Psoas muscle (tissue), 7 donors: ENCODE measurements at regions not wholly inside any gene's neighbourhood (a gene's known extent, or its start where the extent isn't known, plus 50 kb on each side); places are given as distances from the start of the nearest gene placed in this dataset.

Experiments
- ATAC-seq, 4 donors: fragments of 200-7000 bp; cut with Tn5 transposase; one replicate each; pipeline ENCODE4 v1.9.1; 2020; ENCODE audit warnings: moderate library complexity in 3 of 4, mild to moderate bottlenecking in 2 of 4
- DNase-seq, 2 donors: peaks; one replicate each; pipeline ENCODE4 v3.0.0-alpha.2; 2020
- H3K27ac ChIP-seq: fragments of 200-600 bp; one replicate; pipeline ENCODE4 v1.8.0; 2022
- H3K27me3 ChIP-seq, 3 donors: fragments of 200-600 bp in 1 of 3; one replicate each; pipeline versions ENCODE4 v1.6.1 to v1.8.0; 2013 to 2022; ENCODE audit warnings: low read length in 2 of 3, mild to moderate bottlenecking in 2 of 3, moderate library complexity in 1 of 3; ENCODE audit not compliant: insufficient read depth in 3 of 3
- H3K36me3 ChIP-seq, 2 donors: fragments of 200-600 bp in 1 of 2; one replicate each; pipeline versions ENCODE4 v1.6.1 to v1.8.0; 2013 to 2022; ENCODE audit warnings: low read depth in 1 of 2, mild to moderate bottlenecking in 1 of 2, moderate library complexity in 1 of 2; ENCODE audit not compliant: insufficient read depth in 1 of 2
- H3K4me1 ChIP-seq: fragments of 200-600 bp; one replicate; pipeline ENCODE4 v1.8.0; 2022
- H3K4me3 ChIP-seq: fragments of 200-600 bp; one replicate; pipeline ENCODE4 v1.8.0; 2022; ENCODE audit warnings: mild to moderate bottlenecking
- H3K9me3 ChIP-seq: fragments of 200-600 bp; one replicate; pipeline ENCODE4 v1.8.0; 2022
- CTCF ChIP-seq: fragments of 200-600 bp; IDR thresholded peaks from one replicate; pipeline ENCODE4 v1.8.0; 2022; ENCODE audit warnings: antibody characterized with exemption
- WGBS, 3 donors: extraction: QIAGEN DNeasy Blood & Tissue Kit; methylation state at CpG; one replicate each; pipeline versions ENCODE4 v1.1.6 to v1.1.7; 2013; 5-methylcytosine and 5-hydroxymethylcytosine counted together
- intact Hi-C, 2 donors: fragments of 100-400 bp; cut with DNase I; formaldehyde crosslinking; loops; one replicate each; pipeline versions ENCODE4 v1.11.0 to v1.14.2; 2022
- donor health status: healthy with polysubstance abuse.
- donor health status: DM: no; HTN: no; CAD: no; lungs with moderate emphysema.
- donor health status: Bipolar disorder and iron deficiency.
- donor health status: healthy.
- donor health status: DM: yes; HTN: yes; CAD: no.
- donor health status: DM: no; HTN: no; CAD: no.
- donor health status: DM: yes; HTN: yes; CAD: no.

DNA sequence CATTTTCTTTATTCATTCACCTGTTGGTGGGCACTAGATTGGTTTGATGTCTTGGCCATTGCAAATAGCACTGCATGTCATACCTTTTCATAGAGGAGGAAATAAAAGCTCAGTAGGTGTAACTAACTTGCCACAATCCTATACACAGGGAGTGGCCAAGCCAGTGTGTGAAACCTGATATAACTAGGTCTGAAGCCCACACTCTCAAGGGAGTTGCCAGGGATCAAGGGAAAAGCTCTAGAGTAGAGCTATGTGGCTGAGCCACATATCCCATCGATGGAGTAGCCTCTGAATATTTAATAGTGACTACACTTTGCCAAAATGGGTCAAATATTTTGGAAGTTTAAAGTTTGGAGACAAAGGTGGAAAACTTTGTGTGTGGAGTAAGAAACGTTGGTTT, 66.1 kb upstream of the TSHZ3 start:
- WGBS, 3 donors = 38 to 58% (median 42%) methylated on average over 2 of the region's 2 CpGs
- no peaks in the 10 kb centered on the region for H3K9me3 ChIP-seq
- DNase-seq (no peak), ATAC-seq (no peak)
- no peaks in the 10 kb centered on the region for H3K4me1 ChIP-seq
- H3K4me3 ChIP-seq = no peak overlapping the region
- TF ChIP-seq CTCF = no peak
- H3K27me3 ChIP-seq = peaks cover 0 to 6% (median 0%) of the 10 kb centered on the region in 3 donors
- no peaks in the 10 kb centered on the region for H3K36me3 ChIP-seq
- intact Hi-C loops = no loop called here
- no peak overlapping the region for H3K27ac ChIP-seq

GRCh38 chr19:31416548-31416947, 67.3 kb upstream of the TSHZ3 start:
- no peaks in the 10 kb centered on the region for H3K4me1 ChIP-seq
- ATAC-seq (no peak), DNase-seq (no peak)
- H3K4me3 ChIP-seq = no peak overlapping the region
- intact Hi-C loops = no loop called here
- H3K36me3 ChIP-seq = no peaks in the 10 kb centered on the region
- WGBS, 3 donors = 91 to 100% (median 92%) methylated on average over 2 of the region's 2 CpGs
- TF ChIP-seq CTCF = no peak
- H3K27ac ChIP-seq = no peak overlapping the region
- H3K9me3 ChIP-seq = no peaks in the 10 kb centered on the region
- H3K27me3 ChIP-seq = peaks cover 0 to 6% (median 0%) of the 10 kb centered on the region in 3 donors

GRCh38 chr19:31418055-31418454, 68.8 kb upstream of the TSHZ3 start:
- no peak overlapping the region for H3K27ac ChIP-seq
- no peak for ATAC-seq
- H3K27me3 ChIP-seq = peaks cover 0 to 6% (median 0%) of the 10 kb centered on the region in 3 donors
- no peak for DNase-seq
- 73 to 76% (median 73%) methylated on average over 6 of the region's 6 CpGs for WGBS, 3 donors
- H3K4me1 ChIP-seq = no peaks in the 10 kb centered on the region
- no peak overlapping the region for H3K4me3 ChIP-seq
- no peaks in the 10 kb centered on the region for H3K9me3 ChIP-seq
- intact Hi-C loops = no loop called here
- H3K36me3 ChIP-seq = no peaks in the 10 kb centered on the region
- no peak for TF ChIP-seq CTCF

DNA sequence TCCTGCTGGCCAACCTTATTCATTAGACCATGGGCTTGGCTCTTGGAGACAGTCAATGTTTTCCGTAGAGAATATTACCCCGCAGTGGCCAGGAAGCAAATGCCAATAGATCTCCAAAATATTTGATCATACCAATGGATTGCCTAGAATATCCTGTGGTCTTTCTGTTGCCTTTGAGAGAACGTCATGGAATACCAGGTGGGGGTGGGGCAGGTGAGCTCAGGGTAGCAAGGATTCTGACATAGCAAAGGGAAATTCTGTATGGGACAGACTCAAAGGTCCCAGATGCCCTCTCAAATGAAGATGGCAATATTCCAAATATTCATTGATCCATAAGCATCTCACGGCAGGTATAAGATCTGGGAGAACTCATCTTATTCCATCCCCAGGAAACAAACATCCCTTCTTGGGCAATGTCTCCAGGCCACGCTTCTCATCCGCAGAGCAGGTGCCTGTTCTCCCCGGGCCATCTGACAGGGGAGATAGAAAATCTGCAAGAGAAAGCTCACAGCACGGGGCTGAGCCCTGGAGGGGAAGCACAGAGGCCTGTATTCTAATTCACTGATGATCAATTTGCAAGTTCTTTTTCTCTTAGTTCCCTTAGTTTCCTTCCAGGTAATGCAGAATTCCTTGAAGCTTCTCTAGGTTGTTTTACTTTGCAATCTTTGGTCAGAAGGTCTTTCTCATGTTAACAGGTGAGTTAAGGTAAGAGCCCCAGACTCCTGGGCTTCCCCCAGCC, 69.6 kb upstream of the TSHZ3 start:
- H3K36me3 ChIP-seq = no peaks in the 10 kb centered on the region
- no peak for TF ChIP-seq CTCF
- peaks cover 0 to 6% (median 0%) of the 10 kb centered on the region in 3 donors for H3K27me3 ChIP-seq

More for the DNA sequence above, 69.6 kb upstream of the TSHZ3 start:
- Histone ChIP-seq H3K27ac (no peak overlapping the region), H3K4me3 (no peak overlapping the region), H3K9me3 (no peaks in the 10 kb centered on the region), H3K4me1 (no peaks in the 10 kb centered on the region)
- WGBS, 3 donors = 63 to 69% (median 67%) methylated on average over 8 of the region's 8 CpGs
- no peak for ATAC-seq
- intact Hi-C loops = no loop called here
- DNase-seq = no peak
